RWPE2 (cell line): ENCODE measurements at regions not wholly inside any gene's neighbourhood (a gene's known extent, or its start where the extent isn't known, plus 50 kb on each side); places are given as distances from the start of the nearest gene placed in this dataset.

ENCODE experiments used
- ATAC-seq: fragments of 200-7000 bp; cut with Tn5 transposase; 3 replicates; pipeline ENCODE4 v1.9.1; 2021; ENCODE audit warnings: low read depth
- DNase-seq: peaks from one replicate; pipeline ENCODE4 v3.0.0-alpha.2; 2020; ENCODE audit warnings: low spot score
- H3K27ac ChIP-seq: fragments of 450-650 bp; 2 replicates; pipeline ENCODE4 v1.5.1; 2017; ENCODE audit warnings: mild to moderate bottlenecking; ENCODE audit not compliant: poor library complexity, severe bottlenecking
- H3K27me3 ChIP-seq: fragments of 250-450 bp; sonication (Bioruptor Pico); 2 replicates; pipeline ENCODE4 v1.5.1; 2021; ENCODE audit warnings: mild to moderate bottlenecking, moderate library complexity; ENCODE audit not compliant: insufficient read depth, poor library complexity, severe bottlenecking
- H3K36me3 ChIP-seq: fragments of 250-450 bp; sonication (Bioruptor Pico); 2 replicates; pipeline ENCODE4 v1.5.1; 2020; ENCODE audit warnings: low read depth, mild to moderate bottlenecking, moderate library complexity
- H3K4me1 ChIP-seq: fragments of 250-450 bp; sonication (Bioruptor Pico); 2 replicates; pipeline ENCODE4 v1.5.1; 2021; ENCODE audit warnings: mild to moderate bottlenecking, moderate library complexity; ENCODE audit not compliant: insufficient read depth, poor library complexity, severe bottlenecking
- H3K4me3 ChIP-seq: fragments of 250-450 bp; sonication (Bioruptor Pico); 2 replicates; pipeline ENCODE4 v1.5.1; 2021; ENCODE audit warnings: mild to moderate bottlenecking, moderate library complexity; ENCODE audit not compliant: severe bottlenecking
- H3K9me3 ChIP-seq: fragments of 250-450 bp; sonication (Bioruptor Pico); 2 replicates; pipeline ENCODE4 v1.5.1; 2021; ENCODE audit warnings: mild to moderate bottlenecking, moderate library complexity; ENCODE audit not compliant: severe bottlenecking
- TF ChIP-seq, protein P1 (sequence below): fragments of 450-650 bp; IDR thresholded peaks from one replicate; pipeline ENCODE4 v1.5.1; 2017; ENCODE audit warnings: mild to moderate bottlenecking, moderate library complexity; ENCODE audit not compliant: poor library complexity, severe bottlenecking

DNA sequence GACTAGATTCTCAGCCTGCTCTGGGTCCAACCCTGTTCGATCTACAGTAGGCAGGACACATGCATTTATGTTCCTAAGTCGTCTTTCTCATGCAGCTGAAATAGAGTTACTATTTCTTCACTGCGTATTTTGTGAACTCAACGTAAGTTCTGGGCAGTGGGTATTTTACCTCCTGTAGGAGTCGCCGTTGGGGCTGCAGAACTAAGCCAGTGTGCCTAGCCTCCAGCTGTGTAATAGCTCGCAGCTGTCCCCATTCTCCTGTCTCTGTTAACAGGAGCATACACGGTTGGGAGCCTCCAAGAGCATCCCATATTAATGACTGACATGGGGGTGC, 58.4 kb upstream of the HRH1 start:
- Histone ChIP-seq H3K27ac (peak overlapping the region; percentile 83), H3K4me3 (no peak overlapping the region), H3K9me3 (no peaks in the 10 kb centered on the region), H3K36me3 (no peaks in the 10 kb centered on the region), H3K4me1 (peaks cover 10% of the 10 kb centered on the region), H3K27me3 (no peaks in the 10 kb centered on the region)
- DNase-seq (no peak), ATAC-seq (no peak)
- TF ChIP-seq, protein P1, sequence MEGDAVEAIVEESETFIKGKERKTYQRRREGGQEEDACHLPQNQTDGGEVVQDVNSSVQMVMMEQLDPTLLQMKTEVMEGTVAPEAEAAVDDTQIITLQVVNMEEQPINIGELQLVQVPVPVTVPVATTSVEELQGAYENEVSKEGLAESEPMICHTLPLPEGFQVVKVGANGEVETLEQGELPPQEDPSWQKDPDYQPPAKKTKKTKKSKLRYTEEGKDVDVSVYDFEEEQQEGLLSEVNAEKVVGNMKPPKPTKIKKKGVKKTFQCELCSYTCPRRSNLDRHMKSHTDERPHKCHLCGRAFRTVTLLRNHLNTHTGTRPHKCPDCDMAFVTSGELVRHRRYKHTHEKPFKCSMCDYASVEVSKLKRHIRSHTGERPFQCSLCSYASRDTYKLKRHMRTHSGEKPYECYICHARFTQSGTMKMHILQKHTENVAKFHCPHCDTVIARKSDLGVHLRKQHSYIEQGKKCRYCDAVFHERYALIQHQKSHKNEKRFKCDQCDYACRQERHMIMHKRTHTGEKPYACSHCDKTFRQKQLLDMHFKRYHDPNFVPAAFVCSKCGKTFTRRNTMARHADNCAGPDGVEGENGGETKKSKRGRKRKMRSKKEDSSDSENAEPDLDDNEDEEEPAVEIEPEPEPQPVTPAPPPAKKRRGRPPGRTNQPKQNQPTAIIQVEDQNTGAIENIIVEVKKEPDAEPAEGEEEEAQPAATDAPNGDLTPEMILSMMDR: no peak

DNA sequence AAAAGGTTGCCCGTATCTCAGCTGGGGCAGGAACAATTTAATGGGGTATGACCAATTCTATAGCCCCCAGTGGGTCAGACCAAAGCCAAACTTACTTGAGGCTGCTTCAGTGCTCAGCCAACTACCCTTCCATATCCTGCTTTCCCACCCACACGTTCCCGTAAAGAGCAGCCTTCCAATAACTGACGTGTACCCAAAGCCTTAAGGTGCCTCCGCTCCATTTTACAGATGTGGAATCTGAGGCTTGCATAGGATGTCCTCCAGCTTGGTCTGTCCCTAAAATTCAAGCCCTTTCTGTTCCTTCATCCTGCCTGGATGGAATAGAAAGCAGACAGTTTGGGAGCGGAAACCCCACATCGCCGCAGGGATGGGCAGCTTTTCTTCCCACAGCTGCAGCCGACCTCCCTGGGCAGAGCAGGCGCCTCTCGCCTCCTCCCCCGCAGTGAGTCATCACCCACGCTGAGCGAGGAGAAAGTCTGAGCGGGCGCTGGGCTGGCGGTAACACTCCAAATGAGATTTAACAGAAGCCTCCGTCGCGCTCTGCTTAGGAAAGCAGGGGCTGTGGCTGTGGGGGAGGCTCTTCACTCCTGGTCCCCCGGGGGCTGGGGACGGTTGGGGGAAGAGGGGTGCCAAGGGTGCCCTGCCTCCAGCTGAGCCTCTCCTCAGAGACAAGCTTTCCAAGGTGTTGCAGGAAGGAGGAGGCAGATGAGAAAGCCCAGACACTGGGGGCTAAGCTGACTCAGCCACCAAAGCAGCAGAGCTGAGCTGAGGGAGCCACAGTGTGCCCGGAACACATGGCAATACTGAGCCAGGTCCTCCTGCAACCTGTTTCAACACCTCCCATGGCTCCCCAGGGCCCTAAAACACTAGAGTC, 57.8 kb upstream of the HRH1 start:
- Histone ChIP-seq H3K9me3 (no peaks in the 10 kb centered on the region), H3K36me3 (no peaks in the 10 kb centered on the region), H3K27ac (peak overlapping the region; percentile 83), H3K4me3 (peak overlapping the region; percentile 20), H3K4me1 (peaks cover 10% of the 10 kb centered on the region), H3K27me3 (no peaks in the 10 kb centered on the region)
- DNase-seq: peak; percentile 91
- ATAC-seq: peak; percentile 96
- TF ChIP-seq, protein P1: no peak

DNA sequence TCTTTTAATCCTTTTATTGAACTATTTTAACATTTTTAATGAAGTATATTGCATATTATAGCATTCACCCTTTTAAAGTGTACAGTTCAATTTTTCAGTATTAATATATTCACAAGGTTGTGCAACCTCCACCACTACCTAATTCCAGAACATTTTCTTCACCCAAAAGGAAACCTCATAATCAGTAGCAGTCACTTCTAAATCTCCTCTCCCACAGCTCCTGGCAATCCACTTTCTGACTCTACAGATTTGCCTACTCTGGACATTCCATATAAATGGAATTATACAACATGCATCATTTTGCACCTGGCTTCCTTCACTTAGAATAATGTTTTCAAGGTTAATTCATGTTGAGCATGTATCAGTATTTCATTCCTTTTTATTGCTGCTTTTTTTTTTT, 55.0 kb upstream of the HRH1 start:
- no peaks in the 10 kb centered on the region for H3K36me3 ChIP-seq
- TF ChIP-seq, protein P1: no peak
- peaks cover 10% of the 10 kb centered on the region for H3K4me1 ChIP-seq
- H3K4me3 ChIP-seq: no peak overlapping the region
- DNase-seq (no peak), ATAC-seq (no peak)
- peaks cover 6% of the 10 kb centered on the region for H3K9me3 ChIP-seq
- no peaks in the 10 kb centered on the region for H3K27me3 ChIP-seq
- no peak overlapping the region for H3K27ac ChIP-seq
